GM23248 (cell line): ENCODE measurements at regions not wholly inside any gene's neighbourhood (a gene's known extent, or its start where the extent isn't known, plus 50 kb on each side); places are given as distances from the start of the nearest gene placed in this dataset.

Experiments used
- EZH2 ChIP-seq: fragments of 200-600 bp; sonication (generic); IDR thresholded peaks from 2 replicates; pipeline ENCODE4 v1.6.1; 2018; ENCODE audit warnings: antibody characterized with exemption, mild to moderate bottlenecking; ENCODE audit not compliant: insufficient read depth, poor library complexity, severe bottlenecking
- EZH2phosphoT487 ChIP-seq: fragments of 200-600 bp; sonication (generic); IDR thresholded peaks from 2 replicates; pipeline ENCODE4 v1.6.1; 2018; ENCODE audit warnings: antibody characterized with exemption, moderate library complexity, mild to moderate bottlenecking, low read depth; ENCODE audit not compliant: insufficient read depth

DNA sequence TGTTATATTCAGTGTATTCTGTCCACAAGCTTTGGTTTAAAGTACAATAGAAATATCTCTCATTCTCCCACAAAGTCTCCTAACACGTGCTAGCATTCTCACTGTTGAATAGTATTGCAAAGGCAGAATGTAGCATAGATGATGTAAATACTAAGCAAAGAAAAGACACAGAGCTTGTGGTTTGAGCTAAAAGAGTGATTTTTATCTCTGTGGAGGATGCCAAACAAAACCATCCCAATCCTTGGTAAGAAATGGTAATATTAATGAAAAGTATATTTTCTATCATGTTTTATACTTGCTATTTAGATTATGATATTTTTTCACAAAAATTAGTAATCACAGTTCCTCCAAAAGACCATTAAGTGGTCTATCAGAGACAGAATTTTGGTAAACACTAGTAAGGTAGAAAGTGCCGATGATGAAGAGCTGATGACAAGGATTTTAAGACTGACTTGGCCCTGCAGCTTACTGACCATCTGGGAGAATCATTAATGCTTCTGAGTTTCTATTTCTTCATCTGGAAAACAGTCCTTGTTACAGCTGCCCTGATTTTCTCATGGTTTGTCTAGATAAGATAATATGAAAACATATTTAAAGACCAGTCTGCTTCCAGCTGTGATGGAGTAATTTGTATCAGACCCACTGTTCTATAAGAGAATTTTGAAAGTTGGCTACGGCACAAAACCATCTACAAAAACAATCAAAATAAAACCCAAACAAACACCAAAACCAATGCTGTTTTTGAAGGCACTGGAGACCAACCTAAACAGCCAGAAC, 510.2 kb downstream of the SPATA31D1 start:
- no peak for TF ChIP-seq EZH2phosphoT487
- no peak for TF ChIP-seq EZH2
